ENCODE measurements at regions not wholly inside any gene's neighbourhood (a gene's known extent, or its start where the extent isn't known, plus 50 kb on each side); places are given as distances from the start of the nearest gene placed in this dataset.

- no peak for TF ChIP-seq CTCF (IDR thresholded peaks at IDR 0.05)
- TF ChIP-seq FOXP1 (CRISPR knock-in tag; IDR thresholded peaks at IDR 0.05; ENCODE audit: borderline replicate concordance), result no peak
- TF ChIP-seq CBFB (CRISPR knock-in tag; IDR thresholded peaks at IDR 0.05; ENCODE audit: low read depth), result no peak
- TF ChIP-seq ZBTB43 (CRISPR knock-in tag; IDR thresholded peaks at IDR 0.05), result no peak
- TF ChIP-seq AFF4 (CRISPR knock-in tag; IDR thresholded peaks at IDR 0.05; ENCODE audit: borderline replicate concordance), result no peak
- TF ChIP-seq ATF3 (CRISPR knock-in tag; conservative IDR thresholded peaks at IDR 0.05), result no peak
- no peak for TF ChIP-seq NFE2L1 (CRISPR knock-in tag; IDR thresholded peaks at IDR 0.05)
- TF ChIP-seq E2F1 (CRISPR knock-in tag; IDR thresholded peaks at IDR 0.05), result no peak
- no peak for TF ChIP-seq GRHL2 (CRISPR knock-in tag; IDR thresholded peaks at IDR 0.05; ENCODE audit: insufficient replicate concordance, severe bottlenecking)
- no peak for TF ChIP-seq IRF1 (CRISPR knock-in tag; IDR thresholded peaks at IDR 0.05)
- TF ChIP-seq TEAD4 (CRISPR knock-in tag; IDR thresholded peaks at IDR 0.05), result no peak
- no peak for TF ChIP-seq KAT7 (CRISPR knock-in tag; IDR thresholded peaks at IDR 0.05; ENCODE audit: borderline replicate concordance)
- no peak for TF ChIP-seq ATF6 (CRISPR knock-in tag; IDR thresholded peaks at IDR 0.05)
These were observed 222.0 kb upstream of the PKN2 start for GRCh38 chr1:88462096-88462487.
